ENCODE measurements at regions not wholly inside any gene's neighbourhood (a gene's known extent, or its start where the extent isn't known, plus 50 kb on each side); places are given as distances from the start of the nearest gene placed in this dataset.

GRCh38 chr5:171607863-171608262 lies 177.8 kb upstream of the SMIM23 start:
- Histone ChIP-seq H3K27me3 (ENCODE audit: insufficient read depth, poor library complexity, severe bottlenecking) (no peaks in the 10 kb centered on the region), H3K4me3 (replicated peaks; ENCODE audit: insufficient read depth, low read length) (no peak overlapping the region), H3K27ac (replicated peaks) (no peak overlapping the region)
- DNase-seq (ENCODE audit: low read depth in 1 of 2, low spot score in 1 of 2) = no peak
- no peak for TF ChIP-seq POLR2AphosphoS5 (IDR thresholded peaks at IDR 0.05; ENCODE audit: low read depth)
- TF ChIP-seq REST (IDR thresholded peaks at IDR 0.05; ENCODE audit: insufficient replicate concordance, low read depth) = no peak
- no peak for TF ChIP-seq SPI1 (IDR thresholded peaks at IDR 0.05; ENCODE audit: borderline replicate concordance, low read depth)
- TF ChIP-seq GABPA (IDR thresholded peaks at IDR 0.05; ENCODE audit: low read depth) = no peak
- no peak for TF ChIP-seq CTCF (IDR thresholded peaks at IDR 0.05; ENCODE audit: insufficient read depth, low read length)

- no peak for DNase-seq (ENCODE audit: low read depth in 1 of 2, low spot score in 1 of 2)
- TF ChIP-seq CTCF (IDR thresholded peaks at IDR 0.05; ENCODE audit: insufficient read depth, low read length) (no peak), GABPA (IDR thresholded peaks at IDR 0.05; ENCODE audit: low read depth) (no peak), POLR2AphosphoS5 (IDR thresholded peaks at IDR 0.05; ENCODE audit: low read depth) (no peak), REST (IDR thresholded peaks at IDR 0.05; ENCODE audit: insufficient replicate concordance, low read depth) (no peak), SPI1 (IDR thresholded peaks at IDR 0.05; ENCODE audit: borderline replicate concordance, low read depth) (no peak)
- no peak overlapping the region for H3K4me3 ChIP-seq (replicated peaks; ENCODE audit: insufficient read depth, low read length)
- H3K27me3 ChIP-seq (ENCODE audit: insufficient read depth, poor library complexity, severe bottlenecking) = no peaks in the 10 kb centered on the region
- H3K27ac ChIP-seq (replicated peaks) = no peak overlapping the region
Observed at GRCh38 chr5:171609806-171610452, 175.7 kb upstream of the SMIM23 start.

- no peak overlapping the region for H3K4me3 ChIP-seq (replicated peaks; ENCODE audit: insufficient read depth, low read length)
- no peaks in the 10 kb centered on the region for H3K27me3 ChIP-seq (ENCODE audit: insufficient read depth, poor library complexity, severe bottlenecking)
- no peak overlapping the region for H3K27ac ChIP-seq (replicated peaks)
- TF ChIP-seq CTCF (IDR thresholded peaks at IDR 0.05; ENCODE audit: insufficient read depth, low read length) = no peak
- TF ChIP-seq POLR2AphosphoS5 (IDR thresholded peaks at IDR 0.05; ENCODE audit: low read depth) = no peak
- TF ChIP-seq GABPA (IDR thresholded peaks at IDR 0.05; ENCODE audit: low read depth) = no peak
- TF ChIP-seq REST (IDR thresholded peaks at IDR 0.05; ENCODE audit: insufficient replicate concordance, low read depth) = no peak
- TF ChIP-seq SPI1 (IDR thresholded peaks at IDR 0.05; ENCODE audit: borderline replicate concordance, low read depth) = no peak
- no peak for DNase-seq (ENCODE audit: low read depth in 1 of 2, low spot score in 1 of 2)
Observed at GRCh38 chr5:171610686-171611085, 174.9 kb upstream of the SMIM23 start.

Data from HL-60 (cell line).